ENCODE measurements at regions not wholly inside any gene's neighbourhood (a gene's known extent, or its start where the extent isn't known, plus 50 kb on each side); places are given as distances from the start of the nearest gene placed in this dataset.

GRCh38 chr10:52525761-52526160 is 211.7 kb downstream of the DKK1 start:
- TF ChIP-seq CTCF (IDR thresholded peaks at IDR 0.05) (no peak), POLR2A (IDR thresholded peaks at IDR 0.05) (no peak)

Data from adrenal gland (tissue), 5 donors.